T-helper 2 cell treated with Interferon-gamma antibody and Interleukin-4, amounts not matched to agents 100 ng/mL and 5 ng/mL, for 36 hours (primary cell): ENCODE measurements at regions not wholly inside any gene's neighbourhood (a gene's known extent, or its start where the extent isn't known, plus 50 kb on each side); places are given as distances from the start of the nearest gene placed in this dataset.

ENCODE experiments used
- intact Hi-C: fragments of 100-400 bp; cut with micrococcal nuclease; formaldehyde crosslinking; loops from one replicate; pipeline ENCODE4 v1.15.1; 2023

- intact Hi-C loops: no loop called here
Measured at GRCh38 chr1:36645867-36646266, 163.2 kb upstream of the CSF3R start.

- intact Hi-C loops: no loop called here
Measured at GRCh38 chr1:36644556-36644955, 161.8 kb upstream of the CSF3R start.

GRCh38 chr1:36643371-36644270, 160.9 kb upstream of the CSF3R start:
- intact Hi-C loops: no loop called here

- intact Hi-C loops: no loop called here
Measured at GRCh38 chr1:36642802-36643201, 160.1 kb upstream of the CSF3R start.

GRCh38 chr1:36641776-36642175, 159.1 kb upstream of the CSF3R start:
- intact Hi-C loops: no loop called here

GRCh38 chr1:36639461-36639860, 156.7 kb upstream of the CSF3R start:
- intact Hi-C loops: no loop called here

- intact Hi-C loops: no loop called here
Measured at GRCh38 chr1:36638268-36638667, 155.6 kb upstream of the CSF3R start.

- intact Hi-C loops: no loop called here
Measured at GRCh38 chr1:36636206-36636605, 153.5 kb upstream of the CSF3R start.

- intact Hi-C loops: no loop called here
Measured at GRCh38 chr1:36635284-36635683, 152.6 kb upstream of the CSF3R start.

- intact Hi-C loops: no loop called here
Measured at GRCh38 chr1:36628804-36629203, 146.1 kb upstream of the CSF3R start.

- intact Hi-C loops: no loop called here
Measured at GRCh38 chr1:36626435-36626834, 143.7 kb upstream of the CSF3R start.

- intact Hi-C loops: no loop called here
Measured at GRCh38 chr1:36625935-36626310, 143.2 kb upstream of the CSF3R start.

- intact Hi-C loops: no loop called here
Measured at GRCh38 chr1:36625253-36625934, 142.7 kb upstream of the CSF3R start.

- intact Hi-C loops: no loop called here
Measured at GRCh38 chr1:36624466-36624865, 141.8 kb upstream of the CSF3R start.

GRCh38 chr1:36622741-36623648, 140.3 kb upstream of the CSF3R start:
- intact Hi-C loops: no loop called here

- intact Hi-C loops: no loop called here
Measured at GRCh38 chr1:36621531-36621930, 138.8 kb upstream of the CSF3R start.

GRCh38 chr1:36620142-36620541, 137.4 kb upstream of the CSF3R start:
- intact Hi-C loops: no loop called here

- intact Hi-C loops: no loop called here
Measured at GRCh38 chr1:36614991-36615390, 132.3 kb upstream of the CSF3R start.

- intact Hi-C loops: no loop called here
Measured at GRCh38 chr1:36614571-36614970, 131.9 kb upstream of the CSF3R start.

- intact Hi-C loops: no loop called here
Measured at GRCh38 chr1:36613721-36614120, 131.0 kb upstream of the CSF3R start.

GRCh38 chr1:36612881-36613280, 130.2 kb upstream of the CSF3R start:
- intact Hi-C loops: no loop called here

GRCh38 chr1:36612121-36612520, 129.4 kb upstream of the CSF3R start:
- intact Hi-C loops: no loop called here
